GM19238 (cell line): ENCODE measurements at regions not wholly inside any gene's neighbourhood (a gene's known extent, or its start where the extent isn't known, plus 50 kb on each side); places are given as distances from the start of the nearest gene placed in this dataset.

Experiments used
- DNase-seq: peaks from one replicate; pipeline ENCODE4 v3.0.0; 2011; ENCODE audit warnings: low spot score; ENCODE audit not compliant: insufficient read length

DNA sequence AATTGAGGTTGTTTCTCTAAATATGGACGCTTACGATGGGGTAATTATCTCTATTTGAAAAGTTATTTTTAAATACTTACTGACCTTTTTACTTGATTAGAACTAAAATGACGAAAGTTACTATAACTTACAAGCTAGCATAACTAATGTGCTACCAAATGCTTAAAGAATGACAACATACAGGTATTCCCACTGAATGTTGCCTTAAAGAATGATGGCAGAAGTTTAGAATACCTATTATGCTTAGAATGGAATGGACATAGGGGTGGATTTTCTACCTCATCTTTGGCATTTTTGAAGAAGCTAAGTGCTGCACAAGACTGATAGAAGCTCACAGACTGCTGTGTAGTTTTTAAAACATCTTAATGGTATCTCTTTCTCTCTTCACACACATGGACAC, 284.8 kb downstream of the THBS2 start:
- no peak for DNase-seq

DNA sequence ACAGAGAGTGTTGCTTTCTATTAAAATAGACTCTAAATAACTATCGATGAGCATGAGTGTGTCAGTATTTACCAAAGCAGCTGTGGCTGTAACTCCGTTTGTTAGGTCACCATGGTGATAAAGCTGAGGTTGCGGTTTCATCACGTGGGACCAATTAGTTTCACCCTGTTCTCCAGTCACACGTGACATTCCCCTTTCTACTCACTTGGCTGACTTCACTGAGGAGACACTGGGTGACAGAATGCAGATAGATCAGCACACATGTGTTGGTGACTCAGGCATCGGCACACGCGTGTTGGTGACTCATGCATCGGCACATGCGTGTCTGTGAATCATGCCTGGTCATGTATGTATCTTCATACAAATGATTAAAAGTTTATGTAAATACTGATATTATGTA, 285.4 kb downstream of the THBS2 start:
- no peak for DNase-seq

DNA sequence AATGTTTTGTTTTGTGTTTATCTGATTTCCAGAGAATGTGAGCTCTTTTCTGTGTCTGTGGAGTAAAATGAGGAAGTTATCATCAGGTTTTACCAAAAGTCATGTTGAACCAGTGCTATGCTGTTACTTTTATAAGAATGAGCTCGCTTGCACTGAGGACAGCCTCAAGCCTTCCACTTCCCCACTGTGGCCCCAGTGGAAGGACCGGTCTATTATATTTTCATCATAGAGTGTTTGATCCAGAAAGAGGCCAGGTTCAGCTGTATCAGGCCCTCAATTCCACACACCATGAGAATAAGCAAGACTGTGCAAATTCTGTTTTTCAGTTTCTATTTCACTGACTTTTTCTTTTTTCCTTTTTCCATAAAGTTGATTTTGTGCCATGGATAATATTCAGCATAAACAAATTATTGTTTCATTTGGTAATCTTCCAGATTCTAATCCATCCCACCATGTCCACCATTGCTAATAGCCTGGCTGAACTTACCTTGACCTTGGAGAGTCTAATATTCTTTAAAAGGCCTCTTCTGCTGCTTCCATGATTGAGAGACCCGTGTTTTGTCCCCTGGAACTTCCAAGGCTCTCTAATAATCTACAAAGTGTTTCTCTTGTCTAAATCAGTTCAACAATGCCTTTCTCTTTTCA, 286.2 kb downstream of the THBS2 start:
- DNase-seq: no peak

DNA sequence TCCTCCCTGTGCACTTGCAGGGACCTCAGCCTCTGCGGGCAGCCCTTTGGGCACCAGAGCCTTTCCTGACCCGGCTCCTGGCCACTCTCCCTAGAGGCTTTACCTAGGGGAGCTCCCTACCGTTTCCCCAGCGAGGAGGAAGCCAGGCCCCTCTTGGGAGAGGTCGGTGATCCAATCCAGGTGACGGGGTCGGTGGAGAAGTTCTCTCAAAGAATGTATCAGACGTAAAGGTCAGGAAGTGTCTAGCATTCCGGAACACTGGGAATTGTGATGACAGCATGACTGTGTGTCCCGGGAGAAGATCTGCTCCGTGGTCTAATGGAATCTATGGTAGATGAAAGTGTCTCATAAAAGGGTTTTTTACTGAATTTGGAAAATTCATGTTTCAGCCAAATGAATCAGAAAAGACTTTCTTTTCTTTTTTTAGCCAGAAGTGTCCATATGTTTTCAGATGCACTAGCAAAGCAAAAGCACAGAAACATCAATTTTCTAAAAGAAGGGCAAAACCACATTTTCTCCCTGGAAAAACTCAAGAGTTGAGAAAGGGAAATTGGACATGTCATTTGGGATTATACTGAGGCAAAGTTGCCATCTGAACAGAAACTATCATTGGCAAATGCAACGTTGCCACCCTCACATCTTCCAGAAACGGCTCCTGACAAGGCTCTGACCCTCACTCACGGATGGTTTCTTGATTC, 289.4 kb downstream of the THBS2 start:
- no peak for DNase-seq

DNA sequence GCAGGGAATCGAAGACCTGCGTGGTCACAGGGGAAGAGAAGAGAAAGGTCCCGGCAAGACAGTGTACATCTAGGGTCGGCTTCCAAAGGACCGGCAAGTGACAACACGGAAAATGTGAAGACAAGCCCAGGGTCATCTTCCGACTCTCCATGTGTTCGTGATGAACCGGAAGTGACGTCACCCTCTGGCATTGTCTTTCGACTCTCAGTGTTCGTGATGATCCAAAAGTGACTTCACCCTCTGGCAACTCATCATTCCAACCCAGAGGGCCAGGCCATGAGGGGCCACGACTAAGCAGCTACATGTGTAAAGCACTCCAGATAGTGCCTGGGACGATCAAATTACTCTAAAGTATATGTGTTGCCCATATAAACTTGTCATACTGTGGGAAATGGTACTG, 290.8 kb downstream of the THBS2 start:
- no peak for DNase-seq

DNA sequence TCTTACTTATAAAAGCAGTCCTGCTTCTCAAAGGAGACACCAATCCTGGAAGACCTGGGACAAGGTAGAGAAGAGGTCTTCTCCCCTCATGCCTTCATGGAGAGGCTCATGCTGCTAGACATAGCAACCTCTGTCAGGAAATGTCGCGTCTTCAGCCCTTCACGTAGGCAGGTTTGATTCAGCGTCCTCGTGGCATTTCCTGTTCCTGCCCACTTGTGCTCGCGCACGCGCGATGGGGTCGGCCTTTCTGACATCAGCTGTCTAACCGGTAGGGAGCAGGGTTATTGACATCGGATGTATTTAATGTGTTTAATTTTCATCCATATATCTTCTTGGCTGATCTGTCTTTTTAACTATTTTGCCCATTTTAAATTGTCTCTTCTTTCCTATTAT, 292.4 kb downstream of the THBS2 start:
- DNase-seq: no peak

DNA sequence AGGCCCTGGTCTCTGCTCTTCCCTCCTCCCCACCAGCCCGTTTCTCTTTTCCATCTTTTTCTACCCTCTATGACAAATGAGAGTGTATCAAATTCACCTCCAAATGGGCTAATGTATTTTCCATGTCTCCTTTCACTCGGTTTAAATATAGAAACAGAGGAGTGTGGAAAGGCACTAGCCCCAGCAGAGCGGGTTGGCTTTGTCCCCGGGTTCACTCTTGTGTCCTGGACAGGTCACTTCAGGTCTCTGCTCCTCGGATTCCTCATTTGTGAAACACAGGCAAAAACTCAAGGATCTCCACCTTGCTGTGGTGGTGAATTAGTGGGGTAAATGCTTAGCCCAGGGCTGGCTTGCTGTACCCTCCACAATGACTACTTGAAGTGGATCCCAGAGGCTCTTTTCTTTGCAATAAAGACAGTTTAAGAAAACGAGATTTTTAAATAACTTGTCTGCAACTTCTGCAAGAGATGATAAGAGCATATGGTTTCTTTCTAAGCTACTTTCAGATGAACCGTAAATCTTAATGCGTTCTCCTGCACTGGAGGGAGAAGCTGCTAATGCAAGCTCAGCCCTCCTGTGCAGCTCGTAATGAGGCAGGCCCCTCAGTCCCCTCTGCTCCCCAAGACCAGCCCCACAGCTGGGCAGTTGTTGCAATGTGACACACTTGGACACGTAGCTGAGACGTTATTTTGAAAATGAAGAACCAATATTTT, 292.9 kb downstream of the THBS2 start:
- DNase-seq: no peak

DNA sequence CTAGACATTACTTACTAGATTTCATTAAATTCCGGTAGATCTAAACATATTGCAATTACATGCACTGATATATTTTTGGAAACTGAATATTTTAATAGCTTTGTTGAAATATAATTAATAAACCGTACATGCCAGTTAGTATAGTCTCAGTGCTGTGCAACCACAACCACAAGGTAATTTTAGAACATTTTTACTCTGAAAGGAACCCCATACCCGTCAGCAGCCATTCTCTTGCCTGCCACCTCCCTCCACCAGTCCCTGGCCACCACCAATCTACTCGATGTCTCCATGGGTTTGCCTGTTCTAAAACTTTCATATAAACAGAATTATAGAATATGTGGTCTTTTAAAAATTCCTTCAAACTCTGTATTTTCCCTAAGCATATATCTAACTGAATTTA, 293.9 kb downstream of the THBS2 start:
- DNase-seq: no peak

DNA sequence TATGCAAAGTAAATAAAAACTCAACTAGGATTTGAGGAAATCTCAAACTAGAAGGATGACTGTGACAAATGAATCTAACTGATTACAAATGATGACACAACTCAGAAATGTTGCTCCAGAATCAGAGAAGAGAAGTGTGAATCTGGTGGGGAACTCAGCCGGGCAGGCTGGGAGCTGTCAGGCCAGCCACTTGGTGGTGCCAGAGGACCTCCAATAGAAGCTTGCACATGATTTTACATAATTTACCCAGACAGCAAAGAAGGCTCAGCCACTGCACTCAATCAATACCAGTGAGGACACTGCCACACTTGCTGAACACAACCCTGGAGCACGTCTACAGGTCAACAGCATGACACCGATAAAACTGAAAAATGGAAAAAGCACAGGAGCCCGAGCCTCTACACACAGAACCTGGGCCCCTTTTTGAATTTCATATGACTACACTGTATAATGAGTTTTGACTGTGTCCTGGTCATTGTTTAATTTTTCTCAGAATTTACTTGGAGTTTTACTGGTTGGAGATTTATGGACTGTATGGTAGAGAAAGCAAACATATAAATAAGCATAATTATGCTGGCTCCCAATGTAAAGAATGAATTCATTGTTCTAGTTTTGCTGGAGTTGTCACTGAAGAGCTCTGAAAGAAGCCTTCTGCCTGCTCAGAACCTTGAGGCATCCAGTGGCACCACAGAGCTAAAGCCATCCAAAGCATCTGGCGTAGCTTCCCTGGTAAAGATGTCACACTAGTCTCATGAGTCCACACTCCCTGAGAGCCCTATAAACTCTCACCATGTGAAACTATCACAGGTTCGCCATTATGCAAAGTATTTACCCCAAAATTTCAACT, 296.5 kb downstream of the THBS2 start:
- peak; percentile 24 for DNase-seq

DNA sequence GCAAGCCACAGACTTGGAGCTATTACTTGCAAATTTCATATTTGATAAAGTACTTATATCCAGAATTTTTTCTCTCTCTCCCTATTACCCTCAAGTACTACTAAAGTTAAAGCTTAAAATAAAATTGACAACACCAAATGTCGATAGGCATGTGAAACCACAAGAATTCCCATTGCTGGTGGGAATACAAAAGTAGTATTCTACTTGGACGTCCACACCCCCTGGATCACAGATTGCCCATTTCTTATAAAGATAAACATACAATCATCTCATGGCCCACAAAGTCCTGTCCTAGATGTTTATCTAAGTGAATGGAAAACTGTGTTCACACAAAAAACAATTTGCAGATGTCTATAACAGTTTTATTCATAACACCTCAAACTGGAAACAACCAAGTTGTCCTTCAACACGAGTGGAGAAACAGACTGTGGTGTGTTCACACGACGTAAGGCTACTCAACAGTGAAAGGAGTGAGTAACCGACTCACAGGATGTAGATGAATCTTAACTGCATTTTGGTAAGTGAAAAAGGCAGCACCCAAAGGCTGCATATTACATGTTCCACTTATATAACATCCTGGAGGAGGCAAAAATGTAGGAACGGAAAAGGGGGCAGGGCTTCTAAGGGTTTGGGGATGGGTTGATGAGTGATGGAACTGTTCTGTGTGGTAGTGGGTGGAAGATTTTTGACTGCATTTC, 297.4 kb downstream of the THBS2 start:
- DNase-seq: no peak

DNA sequence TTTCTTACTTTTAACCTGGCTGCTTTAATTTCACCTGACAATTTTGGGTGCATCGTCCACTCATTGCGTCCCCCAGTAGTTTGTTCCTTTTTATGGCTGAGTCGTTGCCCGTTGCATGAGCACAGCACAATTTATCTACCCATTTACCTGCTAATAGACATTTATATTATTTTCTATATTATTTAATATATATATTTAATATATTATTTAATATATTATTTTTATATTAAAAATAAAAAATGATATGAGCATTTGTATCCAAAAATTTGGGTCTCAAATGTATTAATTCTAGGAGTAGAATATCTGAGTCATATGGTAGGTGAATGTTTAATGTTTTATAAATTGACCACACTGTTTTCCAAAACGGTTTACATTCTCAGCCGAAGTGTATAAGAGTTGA, 300.2 kb downstream of the THBS2 start:
- no peak for DNase-seq

DNA sequence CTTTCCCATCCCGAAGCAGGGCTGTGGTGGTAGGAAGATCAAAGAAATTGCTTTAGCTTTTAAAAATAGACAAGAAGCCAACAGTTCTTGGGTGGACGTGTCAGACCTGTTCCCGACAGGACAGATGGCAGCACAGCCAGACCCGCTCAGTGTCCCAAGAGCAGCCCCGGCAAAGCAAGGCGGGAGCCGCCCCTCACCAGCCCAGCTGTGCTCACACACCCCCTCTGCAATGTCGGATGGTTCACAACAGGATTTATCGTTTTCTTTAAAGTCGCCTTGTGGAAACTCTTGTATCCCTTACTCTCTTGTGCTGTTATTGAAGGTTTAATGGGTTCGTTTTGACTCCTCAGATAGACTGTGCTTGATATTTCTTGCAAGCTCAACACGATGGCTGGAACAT, 302.4 kb downstream of the THBS2 start:
- no peak for DNase-seq

DNA sequence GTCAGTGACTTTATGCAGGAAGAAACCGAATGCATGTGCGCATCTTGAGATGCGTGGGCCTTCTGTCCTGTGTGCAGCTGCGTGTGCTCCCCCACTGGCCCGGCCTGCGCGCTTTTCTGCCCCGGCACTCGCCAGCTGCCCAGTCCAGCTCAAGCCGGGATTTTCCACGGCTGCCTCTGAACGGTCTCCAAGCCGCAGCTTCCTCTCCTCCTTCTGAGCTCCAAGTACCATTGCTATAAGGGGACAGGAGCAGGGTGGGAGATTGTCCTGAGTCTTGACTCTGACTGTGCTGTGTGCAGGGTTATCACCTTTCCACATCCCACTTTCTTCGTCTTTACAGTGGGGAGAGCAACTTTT, 302.8 kb downstream of the THBS2 start:
- no peak for DNase-seq

DNA sequence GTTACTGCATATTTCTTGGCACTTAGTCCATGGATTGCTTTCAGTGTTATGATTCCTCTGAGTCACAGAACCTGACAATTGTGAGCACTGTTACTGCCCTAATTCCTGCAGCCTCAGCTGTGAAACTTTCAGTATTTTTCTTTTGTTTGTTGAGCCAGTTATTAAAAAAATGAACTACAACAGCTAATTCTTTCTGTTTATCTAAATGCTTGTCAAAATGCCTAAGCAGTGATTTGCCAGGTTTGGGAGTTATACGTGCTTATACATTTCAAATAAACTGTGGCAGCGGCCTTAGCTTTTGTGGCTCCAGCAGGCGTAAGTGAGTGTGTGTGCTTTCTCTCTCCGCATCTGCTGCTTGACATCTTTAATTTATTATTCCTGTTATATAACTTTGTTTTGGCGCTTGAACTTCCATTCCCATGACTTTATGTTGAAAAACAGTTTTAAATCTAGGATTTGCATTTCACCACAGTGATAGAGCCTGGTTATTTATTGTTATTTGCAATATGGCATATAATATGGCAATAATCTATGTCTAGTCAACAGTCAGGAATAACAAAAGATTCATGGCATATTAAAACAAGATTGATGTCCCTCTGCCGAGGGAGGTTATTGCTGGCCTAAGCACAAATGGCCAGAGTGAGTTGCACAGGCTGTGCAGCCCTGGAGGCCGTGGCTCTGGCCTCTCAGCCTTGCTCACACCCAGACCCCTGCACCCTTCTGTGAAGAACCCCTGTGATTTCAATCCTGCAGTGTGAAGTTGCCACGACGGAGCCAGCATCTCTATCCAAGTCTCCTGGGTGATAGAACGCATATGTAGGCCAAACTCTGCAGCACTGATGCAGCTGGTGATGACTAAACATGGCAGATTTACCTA, 303.4 kb downstream of the THBS2 start:
- DNase-seq: no peak

DNA sequence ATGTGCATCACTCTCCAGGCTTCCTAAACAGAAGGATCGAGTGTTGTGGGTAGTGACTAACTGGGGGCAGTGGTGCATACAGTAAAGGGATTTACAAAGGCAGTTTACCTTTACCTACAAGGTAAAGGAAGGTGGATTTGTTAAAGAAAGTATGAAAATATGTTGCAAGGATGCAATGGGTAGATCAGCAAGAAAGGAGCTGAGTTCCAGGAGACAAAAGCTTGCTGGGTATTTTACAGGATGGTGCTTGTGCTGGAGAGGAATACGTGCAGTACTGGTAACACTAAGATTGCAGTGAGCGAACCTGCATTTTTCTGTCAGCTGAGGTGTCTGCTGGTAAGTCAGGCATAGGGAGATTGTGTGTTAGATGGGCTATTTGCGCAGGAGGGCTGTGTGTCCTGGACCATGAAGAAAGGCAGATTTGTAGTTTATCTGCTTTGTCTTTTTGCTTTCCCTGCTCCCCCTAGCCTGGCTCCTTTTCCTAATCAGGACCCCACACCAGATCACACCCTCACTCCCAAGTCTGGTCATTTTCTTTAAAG, 304.6 kb downstream of the THBS2 start:
- no peak for DNase-seq

DNA sequence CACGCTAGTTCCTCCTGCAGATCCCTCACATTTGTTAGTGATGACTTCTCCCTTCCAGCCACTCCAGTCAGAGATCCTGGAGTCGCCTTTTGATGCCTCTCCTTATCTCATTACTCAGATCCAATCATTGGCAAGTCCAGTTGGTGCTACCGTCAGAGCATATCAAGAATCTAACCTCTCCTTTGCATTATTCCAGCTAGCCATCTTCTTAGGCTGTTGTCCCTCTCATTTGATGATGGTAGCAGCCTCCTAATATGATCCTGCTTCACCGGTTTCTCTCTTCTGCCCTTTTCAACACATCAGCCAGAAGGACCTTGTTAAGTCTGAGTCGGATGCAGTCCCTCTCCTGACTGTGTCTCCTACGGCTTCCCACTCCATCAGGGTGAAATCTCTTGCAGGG, 305.6 kb downstream of the THBS2 start:
- DNase-seq: no peak

DNA sequence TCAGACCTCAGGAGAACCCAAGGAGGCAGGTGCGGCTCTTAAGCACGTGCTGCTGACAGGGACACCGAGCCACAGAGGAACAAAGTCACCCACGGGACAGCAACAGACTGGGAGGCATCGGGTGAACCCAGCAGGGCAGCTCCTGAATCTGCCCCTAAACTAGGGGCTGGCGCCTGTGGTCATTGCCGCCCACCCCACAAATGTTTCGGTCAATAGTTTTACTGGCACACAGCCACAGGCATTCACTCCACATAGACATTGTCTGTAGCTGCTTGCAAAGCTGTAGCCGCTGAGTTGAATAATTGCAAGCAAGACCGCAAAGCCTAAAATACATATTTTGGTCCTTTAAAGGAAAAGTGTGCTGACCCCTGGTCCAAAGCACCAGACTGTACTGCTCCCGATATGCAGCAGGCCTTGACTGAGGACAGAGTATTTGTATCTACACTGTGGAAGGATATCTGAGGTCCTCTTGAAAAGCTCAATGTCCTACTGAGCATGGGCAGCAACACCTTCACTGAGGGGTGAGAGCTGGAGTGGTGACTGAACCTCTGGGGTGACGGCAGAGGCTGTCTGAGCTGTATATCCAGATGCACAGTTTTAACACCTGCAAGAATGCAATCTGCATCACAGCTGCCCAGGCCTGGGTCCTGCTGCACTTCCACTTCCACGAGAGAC, 310.3 kb downstream of the THBS2 start:
- DNase-seq: no peak

DNA sequence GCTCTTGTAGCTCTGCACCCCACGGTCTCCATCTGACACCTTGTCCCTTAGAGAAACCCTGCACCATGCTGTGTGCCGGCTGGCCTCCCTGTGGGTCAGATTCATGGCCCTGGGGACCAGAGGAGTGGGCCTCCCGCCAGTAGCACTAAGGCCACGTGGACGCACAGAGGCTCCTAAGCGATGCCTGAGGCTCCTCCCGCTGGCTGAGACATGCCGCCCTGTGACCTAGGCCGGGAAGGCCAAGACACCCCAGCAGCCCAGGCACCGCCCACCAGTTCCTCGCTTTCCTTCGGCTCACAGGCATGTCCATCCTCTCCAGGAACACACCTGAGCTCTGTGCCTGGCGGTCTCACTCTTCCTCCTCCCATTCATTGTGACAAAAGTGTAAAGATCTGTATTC, 311.0 kb downstream of the THBS2 start:
- DNase-seq: no peak

DNA sequence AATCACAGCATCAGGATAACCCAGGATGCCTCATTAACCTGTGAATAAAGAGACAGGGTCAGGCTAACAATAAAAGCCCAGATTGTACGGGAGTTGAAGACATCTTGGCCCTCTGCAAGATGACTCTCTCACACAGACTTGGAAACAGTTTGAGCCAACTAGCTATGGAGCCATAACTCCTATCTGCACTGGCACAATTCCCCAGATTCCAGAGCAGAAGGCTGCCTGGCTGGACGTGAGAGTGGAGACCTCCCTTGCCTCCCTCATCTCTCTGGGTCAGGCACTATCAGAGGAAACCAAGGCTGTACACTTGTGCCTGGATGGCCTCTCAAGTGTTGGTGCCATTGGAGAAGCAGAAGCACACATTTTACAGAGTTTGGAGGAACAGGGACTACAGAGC, 312.6 kb downstream of the THBS2 start:
- no peak for DNase-seq

DNA sequence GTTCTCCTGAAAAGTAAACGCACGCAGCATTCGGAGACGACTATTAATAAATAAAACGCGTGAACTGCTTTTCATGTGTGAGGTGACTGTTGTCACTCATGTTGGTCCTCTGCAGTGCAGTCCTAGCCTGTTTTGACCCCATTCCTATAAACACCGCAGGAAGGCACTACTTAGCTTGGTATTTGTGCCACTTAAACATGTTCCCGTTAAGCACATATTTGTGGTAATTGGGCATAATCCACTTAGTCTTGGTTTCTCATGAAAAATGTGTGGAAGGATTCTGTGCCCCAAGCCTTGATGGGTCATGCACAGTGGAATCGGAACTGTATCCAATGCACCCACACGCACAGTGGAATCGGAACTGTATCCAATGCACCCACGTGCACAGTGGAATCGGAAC, 313.9 kb downstream of the THBS2 start:
- no peak for DNase-seq
